ENCODE measurements at regions not wholly inside any gene's neighbourhood (a gene's known extent, or its start where the extent isn't known, plus 50 kb on each side); places are given as distances from the start of the nearest gene placed in this dataset.

- Mint-ChIP-seq H3K4me1 (no peaks in the 10 kb centered on the region), H3K27ac (no peak overlapping the region), H3K9me3 (peaks cover 22% of the 10 kb centered on the region), H3K27me3 (ENCODE audit: low read depth) (0 out of 2 replicates have a peak, but pooled peaks cover 4% of the 10 kb centered on the region), H3K36me3 (peaks cover 4% of the 10 kb centered on the region), H3K4me3 (no peak overlapping the region)
- no peak for ATAC-seq
- ChIA-PET CTCF (no interaction called here), POLR2A (no interaction called here)
- no peak for TF ChIP-seq GRHL2 (CRISPR knock-in tag; IDR thresholded peaks at IDR 0.05; ENCODE audit: insufficient replicate concordance, severe bottlenecking)
- TF ChIP-seq, protein P1, sequence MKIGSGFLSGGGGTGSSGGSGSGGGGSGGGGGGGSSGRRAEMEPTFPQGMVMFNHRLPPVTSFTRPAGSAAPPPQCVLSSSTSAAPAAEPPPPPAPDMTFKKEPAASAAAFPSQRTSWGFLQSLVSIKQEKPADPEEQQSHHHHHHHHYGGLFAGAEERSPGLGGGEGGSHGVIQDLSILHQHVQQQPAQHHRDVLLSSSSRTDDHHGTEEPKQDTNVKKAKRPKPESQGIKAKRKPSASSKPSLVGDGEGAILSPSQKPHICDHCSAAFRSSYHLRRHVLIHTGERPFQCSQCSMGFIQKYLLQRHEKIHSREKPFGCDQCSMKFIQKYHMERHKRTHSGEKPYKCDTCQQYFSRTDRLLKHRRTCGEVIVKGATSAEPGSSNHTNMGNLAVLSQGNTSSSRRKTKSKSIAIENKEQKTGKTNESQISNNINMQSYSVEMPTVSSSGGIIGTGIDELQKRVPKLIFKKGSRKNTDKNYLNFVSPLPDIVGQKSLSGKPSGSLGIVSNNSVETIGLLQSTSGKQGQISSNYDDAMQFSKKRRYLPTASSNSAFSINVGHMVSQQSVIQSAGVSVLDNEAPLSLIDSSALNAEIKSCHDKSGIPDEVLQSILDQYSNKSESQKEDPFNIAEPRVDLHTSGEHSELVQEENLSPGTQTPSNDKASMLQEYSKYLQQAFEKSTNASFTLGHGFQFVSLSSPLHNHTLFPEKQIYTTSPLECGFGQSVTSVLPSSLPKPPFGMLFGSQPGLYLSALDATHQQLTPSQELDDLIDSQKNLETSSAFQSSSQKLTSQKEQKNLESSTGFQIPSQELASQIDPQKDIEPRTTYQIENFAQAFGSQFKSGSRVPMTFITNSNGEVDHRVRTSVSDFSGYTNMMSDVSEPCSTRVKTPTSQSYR (CRISPR knock-in tag; IDR thresholded peaks at IDR 0.05) = no peak
- TF ChIP-seq E2F5 (CRISPR knock-in tag; IDR thresholded peaks at IDR 0.05) = no peak
- no peak for TF ChIP-seq SP1 (CRISPR knock-in tag; conservative IDR thresholded peaks at IDR 0.05)
- TF ChIP-seq ESRRA (CRISPR knock-in tag; IDR thresholded peaks at IDR 0.05; ENCODE audit: borderline replicate concordance) = no peak
- TF ChIP-seq TCF7 (CRISPR knock-in tag; IDR thresholded peaks at IDR 0.05; ENCODE audit: low read depth) = no peak
- TF ChIP-seq ZNF219 (CRISPR knock-in tag; IDR thresholded peaks at IDR 0.05; ENCODE audit: borderline replicate concordance) = no peak
- TF ChIP-seq ZNF138 (CRISPR knock-in tag; conservative IDR thresholded peaks at IDR 0.05) = no peak
- no peak for TF ChIP-seq TEAD1 (CRISPR knock-in tag; IDR thresholded peaks at IDR 0.05)
- no peak for TF ChIP-seq TEAD4 (CRISPR knock-in tag; IDR thresholded peaks at IDR 0.05)
- TF ChIP-seq, protein P2, sequence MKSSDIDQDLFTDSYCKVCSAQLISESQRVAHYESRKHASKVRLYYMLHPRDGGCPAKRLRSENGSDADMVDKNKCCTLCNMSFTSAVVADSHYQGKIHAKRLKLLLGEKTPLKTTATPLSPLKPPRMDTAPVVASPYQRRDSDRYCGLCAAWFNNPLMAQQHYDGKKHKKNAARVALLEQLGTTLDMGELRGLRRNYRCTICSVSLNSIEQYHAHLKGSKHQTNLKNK (CRISPR knock-in tag; IDR thresholded peaks at IDR 0.05) = no peak
- no peak for TF ChIP-seq ARID4B (CRISPR knock-in tag; IDR thresholded peaks at IDR 0.05; ENCODE audit: borderline replicate concordance)
- TF ChIP-seq GABPB1 (CRISPR knock-in tag; IDR thresholded peaks at IDR 0.05) = no peak
- no peak for TF ChIP-seq PRRX2 (CRISPR knock-in tag; IDR thresholded peaks at IDR 0.05)
- TF ChIP-seq CREM (CRISPR knock-in tag; IDR thresholded peaks at IDR 0.05) = no peak
- TF ChIP-seq, protein P3, sequence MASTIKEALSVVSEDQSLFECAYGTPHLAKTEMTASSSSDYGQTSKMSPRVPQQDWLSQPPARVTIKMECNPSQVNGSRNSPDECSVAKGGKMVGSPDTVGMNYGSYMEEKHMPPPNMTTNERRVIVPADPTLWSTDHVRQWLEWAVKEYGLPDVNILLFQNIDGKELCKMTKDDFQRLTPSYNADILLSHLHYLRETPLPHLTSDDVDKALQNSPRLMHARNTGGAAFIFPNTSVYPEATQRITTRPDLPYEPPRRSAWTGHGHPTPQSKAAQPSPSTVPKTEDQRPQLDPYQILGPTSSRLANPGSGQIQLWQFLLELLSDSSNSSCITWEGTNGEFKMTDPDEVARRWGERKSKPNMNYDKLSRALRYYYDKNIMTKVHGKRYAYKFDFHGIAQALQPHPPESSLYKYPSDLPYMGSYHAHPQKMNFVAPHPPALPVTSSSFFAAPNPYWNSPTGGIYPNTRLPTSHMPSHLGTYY (CRISPR knock-in tag; IDR thresholded peaks at IDR 0.05) = no peak
- TF ChIP-seq GTF2I (CRISPR knock-in tag; conservative IDR thresholded peaks at IDR 0.05) = no peak
- TF ChIP-seq CBFB (CRISPR knock-in tag; IDR thresholded peaks at IDR 0.05; ENCODE audit: low read depth) = no peak
- TF ChIP-seq AFF4 (CRISPR knock-in tag; IDR thresholded peaks at IDR 0.05; ENCODE audit: borderline replicate concordance) = no peak
- TF ChIP-seq ELF4 (CRISPR knock-in tag; IDR thresholded peaks at IDR 0.05; ENCODE audit: low read depth) = no peak
- no peak for DNase-seq (ENCODE audit: low spot score)
These were observed 116.3 kb upstream of the UBE2E2 start for GRCh38 chr3:23086831-23087230.

All from WTC11 (cell line).